ENCODE measurements at regions not wholly inside any gene's neighbourhood (a gene's known extent, or its start where the extent isn't known, plus 50 kb on each side); places are given as distances from the start of the nearest gene placed in this dataset.

DNA sequence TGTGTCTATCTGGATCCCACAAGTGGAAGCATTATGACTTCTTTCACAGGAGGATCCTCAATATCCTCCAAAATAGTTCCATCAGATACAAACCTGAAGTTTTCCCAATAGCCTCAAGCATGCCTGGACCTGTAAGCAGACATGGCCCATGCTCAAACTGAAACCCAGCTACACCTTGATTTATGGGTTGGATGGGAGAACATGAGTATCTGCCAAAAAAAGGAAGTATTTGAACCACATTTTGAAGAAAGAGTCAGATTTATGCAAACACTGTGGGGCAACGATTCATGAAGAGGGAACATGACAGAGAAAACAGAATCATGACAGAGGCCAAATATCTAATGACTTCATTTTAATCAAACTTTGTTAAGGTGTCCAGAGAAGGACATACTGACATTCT, 351.0 kb upstream of the NFIA start:
- TF ChIP-seq, protein P1, sequence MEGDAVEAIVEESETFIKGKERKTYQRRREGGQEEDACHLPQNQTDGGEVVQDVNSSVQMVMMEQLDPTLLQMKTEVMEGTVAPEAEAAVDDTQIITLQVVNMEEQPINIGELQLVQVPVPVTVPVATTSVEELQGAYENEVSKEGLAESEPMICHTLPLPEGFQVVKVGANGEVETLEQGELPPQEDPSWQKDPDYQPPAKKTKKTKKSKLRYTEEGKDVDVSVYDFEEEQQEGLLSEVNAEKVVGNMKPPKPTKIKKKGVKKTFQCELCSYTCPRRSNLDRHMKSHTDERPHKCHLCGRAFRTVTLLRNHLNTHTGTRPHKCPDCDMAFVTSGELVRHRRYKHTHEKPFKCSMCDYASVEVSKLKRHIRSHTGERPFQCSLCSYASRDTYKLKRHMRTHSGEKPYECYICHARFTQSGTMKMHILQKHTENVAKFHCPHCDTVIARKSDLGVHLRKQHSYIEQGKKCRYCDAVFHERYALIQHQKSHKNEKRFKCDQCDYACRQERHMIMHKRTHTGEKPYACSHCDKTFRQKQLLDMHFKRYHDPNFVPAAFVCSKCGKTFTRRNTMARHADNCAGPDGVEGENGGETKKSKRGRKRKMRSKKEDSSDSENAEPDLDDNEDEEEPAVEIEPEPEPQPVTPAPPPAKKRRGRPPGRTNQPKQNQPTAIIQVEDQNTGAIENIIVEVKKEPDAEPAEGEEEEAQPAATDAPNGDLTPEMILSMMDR (IDR thresholded peaks at IDR 0.05) = no peak
- TF ChIP-seq, protein P2, sequence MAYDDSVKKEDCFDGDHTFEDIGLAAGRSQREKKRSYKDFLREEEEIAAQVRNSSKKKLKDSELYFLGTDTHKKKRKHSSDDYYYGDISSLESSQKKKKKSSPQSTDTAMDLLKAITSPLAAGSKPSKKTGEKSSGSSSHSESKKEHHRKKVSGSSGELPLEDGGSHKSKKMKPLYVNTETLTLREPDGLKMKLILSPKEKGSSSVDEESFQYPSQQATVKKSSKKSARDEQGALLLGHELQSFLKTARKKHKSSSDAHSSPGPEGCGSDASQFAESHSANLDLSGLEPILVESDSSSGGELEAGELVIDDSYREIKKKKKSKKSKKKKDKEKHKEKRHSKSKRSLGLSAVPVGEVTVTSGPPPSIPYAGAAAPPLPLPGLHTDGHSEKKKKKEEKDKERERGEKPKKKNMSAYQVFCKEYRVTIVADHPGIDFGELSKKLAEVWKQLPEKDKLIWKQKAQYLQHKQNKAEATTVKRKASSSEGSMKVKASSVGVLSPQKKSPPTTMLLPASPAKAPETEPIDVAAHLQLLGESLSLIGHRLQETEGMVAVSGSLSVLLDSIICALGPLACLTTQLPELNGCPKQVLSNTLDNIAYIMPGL (CRISPR knock-in tag; IDR thresholded peaks at IDR 0.05) = no peak
- no peak for TF ChIP-seq JUN (CRISPR knock-in tag; IDR thresholded peaks at IDR 0.05)
